ENCODE measurements at regions not wholly inside any gene's neighbourhood (a gene's known extent, or its start where the extent isn't known, plus 50 kb on each side); places are given as distances from the start of the nearest gene placed in this dataset.

DNA sequence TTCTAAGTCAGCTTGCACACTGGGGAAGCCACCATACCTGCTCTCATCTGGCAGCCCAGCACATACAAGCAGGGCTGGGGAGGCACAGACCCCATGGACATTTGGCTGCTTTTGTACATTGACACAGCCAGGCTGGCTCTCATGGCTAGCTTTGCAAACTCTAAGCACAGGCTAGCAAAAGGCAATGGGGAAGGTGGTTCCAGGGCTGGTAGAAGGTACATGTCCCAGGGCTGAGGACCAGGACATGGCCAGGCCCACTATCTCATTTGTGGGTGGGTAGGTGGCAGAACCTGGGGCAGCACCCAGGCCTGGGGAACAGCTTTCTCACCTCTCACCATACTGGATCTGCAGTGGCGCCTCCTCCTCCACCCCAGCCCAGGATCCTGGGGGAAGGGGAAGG is 90.9 kb downstream of the HS1BP3 start:
- DNase-seq (ENCODE audit: low spot score): no peak

DNA sequence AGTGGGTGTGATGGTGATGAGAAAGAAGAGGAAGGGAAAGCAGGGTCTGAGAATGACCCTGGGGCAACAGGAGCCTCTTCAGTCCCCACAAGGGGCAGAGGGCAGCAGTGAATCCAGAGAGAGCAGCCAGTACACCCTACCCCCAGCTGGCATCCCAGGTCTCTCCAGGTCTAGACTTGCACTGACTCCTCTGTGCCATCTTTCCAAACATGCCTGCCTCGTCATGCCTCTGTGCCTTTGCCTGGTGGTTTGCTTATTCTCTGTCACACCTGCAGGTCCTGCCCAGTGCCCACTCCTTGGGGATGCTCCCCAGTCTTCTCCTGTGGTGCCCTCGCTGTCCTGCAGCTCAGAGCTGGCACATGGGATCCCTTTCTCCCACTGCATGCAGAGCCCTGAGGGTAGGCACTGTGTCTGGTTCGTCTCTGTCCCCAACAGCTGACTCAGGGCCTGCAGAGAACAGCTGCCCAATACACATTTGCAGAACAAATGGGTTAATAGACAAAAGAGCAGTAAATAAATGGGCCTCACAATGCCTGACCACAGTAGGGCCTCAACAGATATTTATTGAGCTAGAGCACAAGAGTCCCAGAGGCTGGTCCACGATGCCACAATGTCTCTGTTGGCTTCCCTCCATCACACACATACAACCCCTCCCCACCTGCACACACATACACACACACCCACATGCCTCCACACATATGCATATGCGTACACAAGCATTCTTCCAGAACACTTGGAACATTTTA is 89.8 kb downstream of the HS1BP3 start:
- no peak for DNase-seq (ENCODE audit: low spot score)

DNA sequence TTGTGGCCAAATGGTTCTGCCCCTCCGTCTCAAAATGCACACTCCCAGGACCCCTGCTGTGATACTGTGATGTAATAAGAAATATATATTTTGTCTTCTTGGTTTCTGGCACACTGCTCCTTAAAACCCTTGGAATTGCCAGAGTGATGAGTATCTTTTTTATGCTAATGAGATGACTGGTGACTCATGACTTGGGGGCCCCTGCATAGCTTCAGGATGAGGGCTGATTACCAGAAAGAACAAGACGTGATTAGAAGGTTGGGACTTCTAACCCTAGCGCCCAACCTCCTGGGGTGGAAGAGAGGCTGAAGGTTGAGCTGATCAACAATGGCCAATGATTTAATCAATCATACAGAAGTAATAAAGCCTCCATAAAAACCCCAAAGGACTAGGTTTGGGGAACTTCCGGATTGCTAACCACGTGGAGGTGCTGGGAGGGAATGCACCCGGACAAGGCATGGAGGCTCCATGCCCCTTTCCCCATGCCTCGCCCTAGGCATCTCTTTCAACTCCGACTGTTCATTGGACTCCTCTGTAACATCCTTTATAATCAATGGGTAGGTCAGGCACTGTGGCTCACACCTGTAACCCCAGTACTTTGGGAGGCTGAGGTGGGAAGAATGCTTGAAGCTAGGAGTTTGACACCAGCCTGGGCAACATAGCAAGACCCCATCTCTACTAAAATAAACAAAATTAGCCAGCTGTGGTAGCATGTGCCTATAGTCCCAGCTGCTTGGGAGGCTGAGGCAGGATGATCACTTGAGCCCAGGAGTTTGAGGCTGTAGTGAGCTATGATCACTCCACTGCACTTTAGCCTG is 89.1 kb downstream of the HS1BP3 start:
- DNase-seq (ENCODE audit: low spot score): no peak

GRCh38 chr2:20562540-20563225 is 88.2 kb downstream of the HS1BP3 start:
- DNase-seq (ENCODE audit: low spot score): no peak

- DNase-seq (ENCODE audit: low spot score): no peak
Observed at GRCh38 chr2:20563251-20563650, 87.6 kb downstream of the HS1BP3 start.

GRCh38 chr2:20563833-20564232 is 87.1 kb downstream of the HS1BP3 start:
- no peak for DNase-seq (ENCODE audit: low spot score)

DNA sequence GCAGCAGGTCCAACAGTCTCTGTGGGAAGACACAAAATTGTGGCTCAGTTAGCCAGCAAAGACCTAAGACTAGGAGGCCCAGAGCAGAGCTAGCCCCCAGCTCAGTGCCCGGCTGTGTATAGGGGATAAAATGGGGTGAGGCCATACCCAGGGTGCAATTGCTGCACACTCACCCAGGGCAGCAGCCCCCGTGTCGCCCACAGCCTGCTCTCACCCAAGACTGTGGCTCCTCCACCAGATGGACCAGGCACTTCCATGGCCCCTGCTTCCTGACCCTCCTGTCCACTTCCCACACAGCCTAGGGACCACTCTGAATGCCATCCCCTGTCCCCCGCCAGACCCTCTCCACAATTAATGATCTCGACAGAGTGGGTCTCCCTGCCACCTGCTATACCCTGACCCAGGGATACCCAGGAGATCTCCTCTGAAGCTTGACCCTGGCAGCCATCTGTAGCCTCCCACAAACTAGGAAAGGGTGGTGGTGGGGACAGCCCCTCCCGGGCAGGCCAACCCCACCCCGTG is 85.7 kb downstream of the HS1BP3 start:
- no peak for DNase-seq (ENCODE audit: low spot score)

DNA sequence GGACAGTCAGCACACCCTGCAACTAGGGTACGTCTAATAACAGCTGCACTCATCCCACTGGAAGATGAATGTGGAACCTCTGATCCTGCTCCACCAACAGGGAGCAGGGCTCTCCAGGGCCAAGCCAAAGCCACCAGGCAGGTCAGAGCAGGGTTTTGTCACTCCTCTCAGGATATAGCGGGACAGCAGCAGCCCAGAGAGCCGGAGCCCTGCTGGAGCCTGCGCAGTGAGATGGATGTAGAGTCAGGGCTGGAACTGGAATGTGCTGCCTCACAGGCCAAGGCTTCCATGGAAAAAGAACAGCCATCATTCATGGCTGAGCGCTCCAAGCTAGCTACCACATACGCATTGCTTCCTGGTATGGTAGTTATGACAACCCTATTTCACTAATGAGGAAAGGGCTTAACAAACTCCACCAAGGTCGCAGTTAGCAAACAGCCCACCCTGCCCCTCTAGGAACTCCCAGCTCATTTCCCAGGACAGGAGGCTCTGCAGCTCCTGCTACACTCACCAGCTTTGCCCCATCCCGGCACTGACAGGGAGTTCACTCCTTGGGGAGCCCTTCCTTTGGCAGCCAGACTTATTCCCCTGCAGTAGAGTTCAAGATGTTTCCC is 85.2 kb downstream of the HS1BP3 start:
- DNase-seq (ENCODE audit: low spot score): no peak

DNA sequence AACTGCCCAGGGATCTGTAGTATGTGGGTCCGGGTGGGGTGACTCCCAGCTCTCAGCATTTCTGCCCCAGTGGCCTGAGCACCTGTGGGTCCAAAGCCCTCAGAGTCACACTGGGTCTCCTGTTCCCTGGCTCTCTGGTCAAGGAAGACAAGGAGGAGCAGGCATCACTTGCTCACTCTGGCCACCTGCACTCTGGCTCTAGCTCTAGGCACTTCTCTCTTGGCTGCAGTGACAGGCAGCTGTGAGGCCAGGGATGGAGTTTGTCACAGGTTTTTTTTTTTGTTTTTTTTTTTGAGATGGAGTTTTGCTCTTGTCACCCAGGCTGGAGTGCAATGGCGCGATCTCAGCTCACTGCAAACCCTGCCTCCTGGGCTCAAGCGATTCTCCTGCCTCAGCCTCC is 84.6 kb downstream of the HS1BP3 start:
- DNase-seq (ENCODE audit: low spot score): no peak

- DNase-seq (ENCODE audit: low spot score): no peak
Observed at GRCh38 chr2:20567159-20567925, 83.6 kb downstream of the HS1BP3 start.

All from globus pallidus (tissue), 1 donor.